SH-SY5Y (cell line): ENCODE measurements at regions not wholly inside any gene's neighbourhood (a gene's known extent, or its start where the extent isn't known, plus 50 kb on each side); places are given as distances from the start of the nearest gene placed in this dataset.

Source experiments
- GATA2 ChIP-seq: IDR thresholded peaks from 2 replicates; pipeline ENCODE4 v1.6.1; 2011; ENCODE audit warnings: mild to moderate bottlenecking, low read depth, low read length
- GATA3 ChIP-seq: IDR thresholded peaks from 2 replicates; pipeline ENCODE4 v1.6.1; 2011; ENCODE audit warnings: low read depth, mild to moderate bottlenecking, low read length, moderate library complexity

DNA sequence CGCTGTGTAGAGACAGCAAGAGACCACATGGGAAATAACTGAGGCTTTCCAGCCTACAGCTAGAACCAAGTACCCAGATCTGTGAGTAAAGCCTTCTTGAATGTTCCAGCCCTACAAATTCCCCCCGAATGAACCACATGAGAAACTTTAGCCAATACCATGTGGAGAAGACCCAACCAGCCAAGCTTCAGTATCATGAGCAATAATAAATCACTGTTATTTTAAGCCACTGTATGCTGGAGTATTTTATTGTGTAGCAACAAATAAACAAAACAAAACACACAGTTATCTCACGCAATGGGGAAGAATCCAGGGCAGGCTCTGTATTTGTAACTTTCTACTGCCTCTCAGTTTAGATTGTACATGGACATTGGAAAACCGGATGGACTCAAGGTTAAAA, 426.2 kb downstream of the CDH11 start:
- TF ChIP-seq GATA2 (no peak), GATA3 (no peak)
